ENCODE measurements at regions not wholly inside any gene's neighbourhood (a gene's known extent, or its start where the extent isn't known, plus 50 kb on each side); places are given as distances from the start of the nearest gene placed in this dataset.

DNA sequence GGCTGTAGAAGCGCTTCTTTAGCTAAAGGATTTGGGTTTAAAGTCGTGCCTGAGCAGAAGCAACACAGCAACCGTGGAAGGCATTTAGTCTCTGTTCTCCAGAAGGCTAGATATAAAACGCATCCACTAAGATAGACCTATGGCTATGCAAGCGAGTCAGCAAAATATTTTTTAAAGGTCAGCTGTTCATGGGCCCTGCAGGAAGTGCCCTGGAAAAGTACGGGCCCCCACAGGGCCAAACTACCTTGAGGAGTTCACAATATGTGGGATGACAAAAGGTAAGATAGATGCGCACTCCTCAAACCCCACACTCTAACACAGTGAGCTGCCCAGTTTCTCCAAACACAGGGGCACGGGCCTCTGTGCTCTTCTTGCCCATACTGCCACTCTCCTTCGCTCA is 261.6 kb downstream of the VPS13C start:
- no peak for DNase-seq (ENCODE audit: low read depth)

DNA sequence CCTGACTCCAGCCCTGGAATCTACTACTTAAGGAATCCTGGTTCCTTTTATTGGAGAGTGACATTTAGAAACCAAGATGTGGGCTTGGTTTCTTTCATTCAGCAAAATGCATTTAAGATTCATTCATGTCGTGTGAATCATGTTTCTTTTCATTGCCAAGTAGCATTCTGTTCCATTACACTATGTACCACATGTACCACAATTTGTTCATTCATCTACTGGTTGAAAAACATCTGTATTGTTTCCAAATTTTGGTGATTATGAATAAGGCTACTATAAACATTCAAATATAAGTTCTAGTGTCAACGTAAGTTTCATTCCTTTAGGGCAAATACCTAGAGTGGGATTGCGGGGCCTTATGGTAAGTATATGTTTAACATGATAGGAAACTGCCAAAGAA is 264.2 kb downstream of the VPS13C start:
- peak; percentile 79 for DNase-seq (ENCODE audit: low read depth)
- H3K4me3 ChIP-seq (ENCODE audit: low read depth, low read length): no peak overlapping the region

More for the DNA sequence above, 261.6 kb downstream of the VPS13C start:
- H3K4me3 ChIP-seq (ENCODE audit: low read depth, low read length): no peak overlapping the region

DNA sequence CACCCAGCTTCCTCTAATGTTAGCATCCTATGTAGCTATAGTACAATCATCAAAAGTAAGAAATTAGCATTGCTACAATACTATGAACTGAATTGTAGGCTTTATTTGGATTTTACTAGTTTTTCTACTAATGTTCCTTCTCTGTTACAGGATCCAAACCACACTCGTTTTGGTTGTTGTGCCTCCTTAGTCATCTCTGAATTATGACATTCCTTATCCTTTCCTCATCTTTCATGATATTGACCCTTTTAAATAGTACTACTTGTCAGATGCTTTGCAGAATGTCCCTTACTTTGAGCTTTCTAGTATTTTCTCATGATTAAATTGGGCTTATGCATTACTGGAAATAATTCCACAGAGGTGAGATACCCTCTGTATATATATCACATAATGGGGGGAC is 265.4 kb downstream of the VPS13C start:
- H3K4me3 ChIP-seq (ENCODE audit: low read depth, low read length): no peak overlapping the region
- DNase-seq (ENCODE audit: low read depth): peak; percentile 52

DNA sequence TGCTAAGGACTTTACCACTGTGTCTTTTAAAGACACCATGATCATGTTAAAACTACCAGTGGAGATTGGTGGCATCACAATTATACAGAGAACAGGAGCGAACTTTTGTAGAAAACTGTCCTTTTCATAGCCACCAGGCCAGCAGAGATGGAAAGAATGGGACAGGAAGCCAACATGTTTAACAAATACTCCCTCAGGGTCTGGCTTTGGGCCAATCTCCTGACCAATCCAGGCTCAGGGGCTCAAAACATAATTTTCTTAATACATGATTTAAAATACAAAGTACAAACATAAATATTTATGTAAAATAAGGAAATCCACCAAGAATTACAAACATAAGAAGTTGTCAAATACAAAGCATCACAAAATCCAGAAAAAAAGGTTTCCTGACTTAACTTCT is 266.0 kb downstream of the VPS13C start:
- H3K4me3 ChIP-seq (ENCODE audit: low read depth, low read length): no peak overlapping the region
- no peak for DNase-seq (ENCODE audit: low read depth)

- no peak for DNase-seq (ENCODE audit: low read depth)
- H3K4me3 ChIP-seq (ENCODE audit: low read depth, low read length): no peak overlapping the region
Measured at GRCh38 chr15:61784734-61785133, 275.5 kb downstream of the VPS13C start.

GRCh38 chr15:61780278-61780980 is 279.8 kb downstream of the VPS13C start:
- no peak for DNase-seq (ENCODE audit: low read depth)
- H3K4me3 ChIP-seq (ENCODE audit: low read depth, low read length): no peak overlapping the region

DNA sequence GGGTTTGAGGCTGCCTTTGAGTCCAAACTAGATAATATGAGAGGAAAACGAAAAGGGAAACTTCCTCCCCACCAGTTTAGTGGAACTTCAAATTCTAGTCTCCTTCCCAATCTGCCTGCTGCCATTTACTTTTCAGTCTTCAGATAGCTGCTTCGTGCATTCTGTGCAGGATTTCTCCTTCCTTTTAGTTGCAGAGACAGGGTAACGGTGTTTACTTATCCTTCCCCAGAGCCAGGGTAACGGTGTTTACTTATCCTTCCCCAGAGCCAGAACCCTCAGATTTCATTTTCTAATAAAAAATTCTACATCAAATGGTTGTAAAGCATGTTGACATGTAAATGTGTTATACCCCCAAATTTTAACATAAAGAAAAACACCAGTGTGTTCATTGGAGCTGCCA is 282.6 kb downstream of the VPS13C start:
- no peak for DNase-seq (ENCODE audit: low read depth)
- H3K4me3 ChIP-seq (ENCODE audit: low read depth, low read length): no peak overlapping the region

- no peak for DNase-seq (ENCODE audit: low read depth)
- H3K4me3 ChIP-seq (ENCODE audit: low read depth, low read length): no peak overlapping the region
Measured at GRCh38 chr15:61769557-61769956, 290.7 kb downstream of the VPS13C start.

DNA sequence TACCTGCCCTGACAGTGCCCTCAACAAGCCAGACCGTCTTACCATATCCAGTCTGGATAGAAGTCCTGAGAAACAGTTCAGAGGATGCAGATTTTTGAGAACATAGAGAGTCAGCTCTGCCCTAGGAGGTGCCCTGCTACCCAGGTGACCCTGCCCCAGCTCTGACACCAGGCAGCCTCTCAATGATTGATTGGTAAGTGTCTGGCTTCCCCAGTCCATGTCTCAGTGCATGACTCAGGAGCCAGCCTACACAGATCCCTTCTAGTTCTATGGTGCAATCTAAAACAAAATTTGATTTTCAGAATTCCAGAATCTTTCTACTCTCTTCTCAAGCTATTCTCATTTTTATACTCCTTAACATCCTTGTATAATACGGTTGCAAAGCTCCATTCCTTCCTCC is 292.1 kb downstream of the VPS13C start:
- DNase-seq (ENCODE audit: low read depth): no peak
- H3K4me3 ChIP-seq (ENCODE audit: low read depth, low read length): no peak overlapping the region

DNA sequence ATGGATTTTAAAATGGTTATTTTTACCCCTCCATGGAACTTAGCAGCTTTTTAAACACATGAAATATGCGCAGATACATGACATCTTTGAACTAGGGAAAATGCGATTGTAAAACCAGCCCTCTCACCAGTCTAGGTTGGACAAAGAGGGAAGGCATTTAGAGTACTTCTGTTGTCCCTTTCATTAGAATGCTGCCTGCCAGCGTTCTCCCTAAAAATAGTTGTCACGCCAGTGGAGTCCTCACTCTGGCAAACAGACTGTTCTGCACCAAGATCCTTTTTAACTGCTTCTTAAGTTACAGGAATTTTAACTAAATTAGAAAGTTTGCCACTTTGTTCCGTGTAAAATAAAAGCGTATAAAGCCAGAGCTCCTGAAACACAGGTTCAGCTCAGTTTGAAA is 295.3 kb downstream of the VPS13C start:
- no peak for DNase-seq (ENCODE audit: low read depth)
- H3K4me3 ChIP-seq (ENCODE audit: low read depth, low read length): no peak overlapping the region

DNA sequence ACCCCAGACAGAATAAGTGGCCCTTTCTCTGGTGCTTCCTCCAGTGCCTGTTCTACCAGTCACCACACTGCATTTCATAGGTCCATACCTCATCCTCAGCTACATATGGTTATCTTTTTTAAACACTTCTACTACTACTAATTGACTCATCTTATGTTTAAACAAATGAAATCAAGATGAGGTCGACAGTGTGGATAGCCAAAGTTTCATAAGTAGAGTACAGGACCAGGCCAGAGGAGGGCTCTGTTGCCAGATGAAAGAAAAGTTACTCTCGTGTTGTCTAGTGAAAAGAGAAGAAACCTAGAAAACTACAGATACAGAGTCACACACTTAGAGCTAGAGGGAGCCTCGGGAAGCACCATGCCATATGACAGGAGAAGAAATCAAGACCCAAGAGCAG is 296.1 kb downstream of the VPS13C start:
- H3K4me3 ChIP-seq (ENCODE audit: low read depth, low read length): no peak overlapping the region
- no peak for DNase-seq (ENCODE audit: low read depth)

DNA sequence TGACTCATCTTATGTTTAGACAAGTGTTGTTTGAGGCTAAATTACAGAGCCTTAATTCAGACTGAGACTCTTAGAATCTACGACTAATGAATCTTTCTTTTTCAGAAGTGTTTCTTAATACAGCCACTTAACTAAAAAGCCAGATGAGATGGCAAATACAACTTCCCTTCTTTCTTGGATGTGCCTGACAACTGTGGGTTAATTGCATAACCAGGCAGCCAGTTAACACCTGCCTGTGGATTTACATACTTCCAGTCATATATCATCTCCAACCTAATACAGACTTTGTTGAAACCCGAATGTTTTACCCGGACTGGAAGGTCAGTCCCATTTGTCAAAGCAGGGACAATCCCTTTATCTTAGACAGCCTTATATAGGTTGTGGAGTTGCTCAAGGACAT is 297.6 kb downstream of the VPS13C start:
- no peak for DNase-seq (ENCODE audit: low read depth)
- no peak overlapping the region for H3K4me3 ChIP-seq (ENCODE audit: low read depth, low read length)

DNA sequence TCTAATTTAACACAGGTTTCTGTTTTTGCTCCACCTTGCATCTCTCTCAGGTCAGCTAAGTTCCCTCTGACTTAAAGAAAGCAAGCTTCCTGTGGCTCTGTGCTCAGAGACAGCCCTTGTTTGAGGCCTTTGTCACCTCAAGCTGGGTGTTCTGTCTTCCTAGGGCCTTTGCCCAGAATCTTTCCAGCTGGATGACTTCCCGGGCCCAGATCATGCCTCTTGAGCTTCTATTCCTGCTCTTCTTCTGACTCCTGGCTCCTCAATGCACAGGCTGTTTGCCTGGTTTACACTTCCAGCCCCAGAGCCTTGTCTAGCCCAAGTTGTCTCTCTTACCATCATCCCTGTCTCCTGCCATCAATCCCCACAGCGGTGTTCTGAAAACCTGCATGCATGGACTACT is 300.6 kb downstream of the VPS13C start:
- no peak for DNase-seq (ENCODE audit: low read depth)
- no peak overlapping the region for H3K4me3 ChIP-seq (ENCODE audit: low read depth, low read length)

DNA sequence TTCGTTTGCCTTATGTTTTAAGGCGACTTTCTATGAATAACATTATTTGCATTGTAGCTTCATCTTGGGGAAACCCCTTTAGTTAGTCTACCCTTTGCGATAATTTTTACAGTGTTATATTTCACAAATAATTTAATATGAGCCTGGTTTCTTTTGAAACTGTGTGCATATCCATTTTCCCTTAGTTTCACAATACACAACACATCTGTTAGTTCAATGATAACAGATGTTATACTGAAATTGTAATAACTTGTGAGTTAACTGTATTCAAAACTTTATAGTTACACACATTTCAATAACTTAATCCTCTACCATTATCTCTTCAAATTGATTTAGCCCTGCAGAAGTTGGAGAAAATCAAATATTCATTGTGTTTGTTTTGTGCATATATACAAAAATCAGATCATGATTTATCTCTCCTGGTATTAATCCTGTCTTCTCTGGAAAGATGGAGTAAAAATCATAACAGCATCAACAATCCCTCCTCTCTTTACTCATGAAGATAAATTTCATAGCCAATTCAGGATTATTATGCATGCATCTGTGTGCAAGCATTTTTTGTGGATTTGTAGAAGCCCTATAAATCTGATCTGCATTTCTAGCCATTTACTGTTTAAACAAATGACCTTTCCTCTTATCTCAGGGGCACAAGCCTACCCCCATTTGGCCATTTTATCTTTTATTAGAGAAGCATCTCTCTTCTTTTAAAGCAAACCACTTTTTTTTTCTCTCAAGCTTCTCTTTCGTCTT is 304.0 kb downstream of the VPS13C start:
- DNase-seq (ENCODE audit: low read depth): no peak
- H3K4me3 ChIP-seq (ENCODE audit: low read depth, low read length): no peak overlapping the region

DNA sequence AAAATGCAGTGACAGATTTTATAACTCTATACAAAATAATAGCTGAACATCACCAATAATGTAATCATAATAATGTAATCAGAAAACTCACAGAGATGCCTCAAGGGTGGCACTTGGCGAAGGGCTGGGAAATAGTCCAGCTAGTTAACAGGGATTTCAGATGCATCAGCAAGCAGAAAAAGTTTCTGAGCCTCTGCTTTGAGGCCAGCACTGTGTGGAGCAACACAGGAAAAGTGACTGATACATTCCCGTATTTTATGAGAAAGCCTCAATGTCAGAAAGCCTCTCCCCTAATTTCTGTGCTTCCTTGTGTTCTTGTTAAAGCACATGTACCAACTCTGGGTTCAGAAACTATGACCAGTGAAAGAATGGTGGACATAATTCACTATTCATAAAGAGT is 304.8 kb downstream of the VPS13C start:
- no peak for DNase-seq (ENCODE audit: low read depth)
- H3K4me3 ChIP-seq (ENCODE audit: low read depth, low read length): no peak overlapping the region

GRCh38 chr15:61753018-61753710 is 307.1 kb downstream of the VPS13C start:
- DNase-seq (ENCODE audit: low read depth): no peak

GRCh38 chr15:61752001-61752400 is 308.2 kb downstream of the VPS13C start:
- no peak for DNase-seq (ENCODE audit: low read depth)

More at GRCh38 chr15:61753018-61753710, 307.1 kb downstream of the VPS13C start:
- no peak overlapping the region for H3K4me3 ChIP-seq (ENCODE audit: low read depth, low read length)

GRCh38 chr15:61750271-61751084 is 309.8 kb downstream of the VPS13C start:
- no peak overlapping the region for H3K4me3 ChIP-seq (ENCODE audit: low read depth, low read length)
- no peak for DNase-seq (ENCODE audit: low read depth)

More at GRCh38 chr15:61752001-61752400, 308.2 kb downstream of the VPS13C start:
- no peak overlapping the region for H3K4me3 ChIP-seq (ENCODE audit: low read depth, low read length)

- DNase-seq (ENCODE audit: low read depth): no peak
- no peak overlapping the region for H3K4me3 ChIP-seq (ENCODE audit: low read depth, low read length)
Measured at GRCh38 chr15:61749169-61749568, 311.1 kb downstream of the VPS13C start.

DNA sequence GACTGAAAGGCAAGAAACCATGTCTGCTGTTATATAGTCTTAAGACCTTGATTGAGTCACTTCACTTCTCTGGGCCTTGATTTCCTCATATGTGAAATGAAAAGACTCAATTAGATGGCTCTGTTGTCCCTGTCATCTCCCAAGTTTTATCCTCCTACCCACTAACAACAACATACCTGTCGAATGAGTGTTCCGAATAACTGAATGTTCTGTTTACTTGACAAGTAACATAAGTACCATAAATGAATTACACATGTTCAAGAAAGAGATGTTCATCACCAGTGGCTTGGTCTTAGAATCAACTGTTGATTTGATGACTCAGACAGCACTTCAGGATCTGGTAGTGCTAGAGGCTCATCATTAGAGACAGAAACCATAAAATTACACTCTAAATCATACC is 311.7 kb downstream of the VPS13C start:
- DNase-seq (ENCODE audit: low read depth): peak; percentile 34
- no peak overlapping the region for H3K4me3 ChIP-seq (ENCODE audit: low read depth, low read length)

Measured in skeletal muscle cell (primary cell).